ENCODE measurements at regions not wholly inside any gene's neighbourhood (a gene's known extent, or its start where the extent isn't known, plus 50 kb on each side); places are given as distances from the start of the nearest gene placed in this dataset.

- TF ChIP-seq CTCF (IDR thresholded peaks at IDR 0.05 in 4 of 5, conservative IDR thresholded peaks at IDR 0.05 in 1 of 5) (no peak), POLR2A (IDR thresholded peaks at IDR 0.05) (no peak)
These were observed 308.5 kb upstream of the NFE2L3 start for GRCh38 chr7:25843467-25843866.

Data from gastrocnemius medialis (tissue), 4 donors.